CD8-positive, alpha-beta memory T cell (primary cell): ENCODE measurements at regions not wholly inside any gene's neighbourhood (a gene's known extent, or its start where the extent isn't known, plus 50 kb on each side); places are given as distances from the start of the nearest gene placed in this dataset.

Experiments
- CTCF ChIA-PET: fragments of 350-600 bp; sonication (Branson Sonifier 250); formaldehyde crosslinking; loops from one replicate; lab custom pipeline; 2021; ENCODE audit warnings: antibody characterized with exemption; lab: Charles Lee
- POLR2A ChIA-PET: fragments of 350-600 bp; sonication (Branson Sonifier 250); formaldehyde crosslinking; loops from one replicate; lab custom pipeline; 2021; ENCODE audit warnings: antibody characterized with exemption; lab: Charles Lee
- DNase-seq, 5 donors: peaks; one replicate each; pipeline versions ENCODE4 v3.0.0 to v3.0.0-alpha.2; 2020 to 2022; ENCODE audit warnings: mixed read lengths in 1 of 5
- H3K27ac ChIP-seq: one replicate; pipeline ENCODE4 v1.7.0; 2013; ENCODE audit warnings: low read depth, mild to moderate bottlenecking, low read length, moderate library complexity
- H3K27me3 ChIP-seq: 2 replicates; pipeline ENCODE4 v1.7.0; 2013; ENCODE audit warnings: low read length, mild to moderate bottlenecking; ENCODE audit not compliant: insufficient read depth, poor library complexity, severe bottlenecking
- H3K36me3 ChIP-seq: 2 replicates; pipeline ENCODE4 v1.7.0; 2013; ENCODE audit warnings: mild to moderate bottlenecking, low read length, moderate library complexity; ENCODE audit not compliant: insufficient read depth
- H3K4me1 ChIP-seq: 2 replicates; pipeline ENCODE4 v1.7.0; 2013; ENCODE audit warnings: mild to moderate bottlenecking, low read length, moderate library complexity; ENCODE audit not compliant: insufficient read depth
- H3K4me3 ChIP-seq: 2 replicates; pipeline ENCODE4 v1.7.0; 2013; ENCODE audit warnings: mild to moderate bottlenecking, low read length
- H3K9me3 ChIP-seq: 2 replicates; pipeline ENCODE4 v1.7.0; 2013; ENCODE audit warnings: mild to moderate bottlenecking, low read length
- H3K27ac Mint-ChIP-seq, 8 donors: one replicate each; pipeline ENCODE4 v1.8.0; 2020 to 2021; ENCODE audit warnings: mixed read lengths in 8 of 8, mild to moderate bottlenecking in 6 of 8, inconsistent platforms in 3 of 8, moderate library complexity in 3 of 8
- H3K27me3 Mint-ChIP-seq, 2 donors: one replicate each; pipeline ENCODE4 v1.8.0; 2020 to 2021; ENCODE audit warnings: mixed read lengths in 2 of 2, mild to moderate bottlenecking in 1 of 2, moderate library complexity in 1 of 2
- H3K36me3 Mint-ChIP-seq, 3 donors: one replicate each; pipeline ENCODE4 v1.8.0; 2020 to 2021; ENCODE audit warnings: mixed read lengths in 3 of 3, inconsistent platforms in 1 of 3, mild to moderate bottlenecking in 1 of 3
- H3K4me1 Mint-ChIP-seq, 3 donors: one replicate each; pipeline ENCODE4 v1.8.0; 2020 to 2021; ENCODE audit warnings: mixed read lengths in 3 of 3, inconsistent platforms in 1 of 3, mild to moderate bottlenecking in 1 of 3
- H3K4me3 Mint-ChIP-seq, 7 donors: one replicate each; pipeline ENCODE4 v1.8.0; 2020 to 2021; ENCODE audit warnings: mixed read lengths in 7 of 7, mild to moderate bottlenecking in 6 of 7, moderate library complexity in 4 of 7, inconsistent platforms in 2 of 7
- H3K9me3 Mint-ChIP-seq, 5 donors: one replicate each; pipeline ENCODE4 v1.8.0; 2020 to 2022; ENCODE audit warnings: mixed read lengths in 5 of 5, mild to moderate bottlenecking in 3 of 5, moderate library complexity in 2 of 5, inconsistent platforms in 1 of 5

GRCh38 chr6:27096834-27097511 is 150.5 kb upstream of the PRSS16 start:
- H3K9me3 Mint-ChIP-seq = peaks cover 0 to 12% (median 7%) of the 10 kb centered on the region in 5 donors
- Histone ChIP-seq H3K4me3 (peak overlapping the region; percentile 50), H3K4me1 (peaks cover 12% of the 10 kb centered on the region), H3K36me3 (no peaks in the 10 kb centered on the region), H3K27me3 (peaks cover 22% of the 10 kb centered on the region), H3K27ac (no peak overlapping the region), H3K9me3 (no peaks in the 10 kb centered on the region)
- ChIA-PET CTCF (no interaction called here), POLR2A (no interaction called here)
- peaks cover 53 to 64% of the 10 kb centered on the region in 2 donors for H3K27me3 Mint-ChIP-seq
- H3K4me1 Mint-ChIP-seq = peaks cover 12 to 19% (median 17%) of the 10 kb centered on the region in 3 donors
- H3K4me3 Mint-ChIP-seq = peak overlapping the region in 6 of 7 donors; percentile 68 to 82 (median 76)
- H3K27ac Mint-ChIP-seq = peak overlapping the region in 2 of 8 donors; percentile 3 to 47
- H3K36me3 Mint-ChIP-seq = no peaks in the 10 kb centered on the region
- DNase-seq = peak in 2 of 5 donors; percentile 1 to 2

- CTCF ChIA-PET = no interaction called here
- H3K27ac ChIP-seq = no peak overlapping the region
- Mint-ChIP-seq H3K27me3 (peaks cover 40 to 61% of the 10 kb centered on the region in 2 donors), H3K36me3 (no peaks in the 10 kb centered on the region), H3K4me3 (no peak overlapping the region), H3K4me1 (peaks cover 10 to 16% (median 15%) of the 10 kb centered on the region in 3 donors), H3K9me3 (peaks cover 0 to 9% (median 6%) of the 10 kb centered on the region in 5 donors), H3K27ac (no peak overlapping the region)
- POLR2A ChIA-PET = no interaction called here
- H3K4me1 ChIP-seq = peaks cover 12% of the 10 kb centered on the region
- DNase-seq = no peak
- no peak overlapping the region for H3K4me3 ChIP-seq
- no peaks in the 10 kb centered on the region for H3K9me3 ChIP-seq
- no peaks in the 10 kb centered on the region for H3K36me3 ChIP-seq
- H3K27me3 ChIP-seq = peaks cover 16% of the 10 kb centered on the region
Observed at GRCh38 chr6:27098956-27099355, 148.5 kb upstream of the PRSS16 start.

- Mint-ChIP-seq H3K27ac (no peak overlapping the region), H3K27me3 (peaks cover 28 to 49% of the 10 kb centered on the region in 2 donors), H3K9me3 (peaks cover 0 to 9% (median 5%) of the 10 kb centered on the region in 5 donors), H3K4me3 (no peak overlapping the region), H3K36me3 (no peaks in the 10 kb centered on the region), H3K4me1 (peaks cover 10 to 16% (median 15%) of the 10 kb centered on the region in 3 donors)
- no peaks in the 10 kb centered on the region for H3K36me3 ChIP-seq
- POLR2A ChIA-PET = no interaction called here
- DNase-seq = no peak
- peaks cover 15% of the 10 kb centered on the region for H3K27me3 ChIP-seq
- no peak overlapping the region for H3K27ac ChIP-seq
- CTCF ChIA-PET = no interaction called here
- H3K4me3 ChIP-seq = no peak overlapping the region
- H3K4me1 ChIP-seq = peaks cover 12% of the 10 kb centered on the region
- H3K9me3 ChIP-seq = no peaks in the 10 kb centered on the region
Observed at GRCh38 chr6:27100921-27101320, 146.6 kb upstream of the PRSS16 start.

GRCh38 chr6:27101824-27102223 is 145.7 kb upstream of the PRSS16 start:
- H3K27ac Mint-ChIP-seq = no peak overlapping the region
- CTCF ChIA-PET = interaction anchor here (1.1 kb wide), 1 partner anchor 14 kb away, joined by 3 read pairs; no protein-coding TSS in a partner anchor
- Histone ChIP-seq H3K27ac (no peak overlapping the region), H3K9me3 (no peaks in the 10 kb centered on the region), H3K27me3 (peaks cover 13% of the 10 kb centered on the region), H3K36me3 (no peaks in the 10 kb centered on the region), H3K4me3 (no peak overlapping the region), H3K4me1 (peaks cover 7% of the 10 kb centered on the region)
- H3K4me1 Mint-ChIP-seq = peaks cover 4 to 9% (median 8%) of the 10 kb centered on the region in 3 donors
- H3K36me3 Mint-ChIP-seq = peaks cover 0 to 4% (median 0%) of the 10 kb centered on the region in 3 donors
- POLR2A ChIA-PET = interaction anchor here (0.6 kb wide), 1 partner anchor 442 kb away, joined by 3 read pairs; no protein-coding TSS in a partner anchor
- peaks cover 0 to 9% (median 5%) of the 10 kb centered on the region in 5 donors for H3K9me3 Mint-ChIP-seq
- no peak overlapping the region for H3K4me3 Mint-ChIP-seq
- no peak for DNase-seq
- peaks cover 21 to 47% of the 10 kb centered on the region in 2 donors for H3K27me3 Mint-ChIP-seq

- POLR2A ChIA-PET = no interaction called here
- H3K9me3 Mint-ChIP-seq = no peaks in the 10 kb centered on the region
Observed at GRCh38 chr6:27106382-27106781, 141.1 kb upstream of the PRSS16 start.

GRCh38 chr6:27111743-27112142 is 135.8 kb upstream of the PRSS16 start:
- Mint-ChIP-seq H3K36me3 (peaks cover 0 to 5% (median 3%) of the 10 kb centered on the region in 3 donors), H3K27me3 (peaks cover 13 to 64% of the 10 kb centered on the region in 2 donors), H3K27ac (no peak overlapping the region), H3K4me1 (no peaks in the 10 kb centered on the region), H3K4me3 (no peak overlapping the region), H3K9me3 (peaks cover 4 to 8% (median 5%) of the 10 kb centered on the region in 5 donors)
- Histone ChIP-seq H3K36me3 (no peaks in the 10 kb centered on the region), H3K9me3 (no peaks in the 10 kb centered on the region), H3K4me1 (no peaks in the 10 kb centered on the region), H3K27me3 (no peaks in the 10 kb centered on the region), H3K27ac (no peak overlapping the region), H3K4me3 (no peak overlapping the region)
- ChIA-PET CTCF (interaction anchor here (0.6 kb wide), 1 partner anchor 22 kb away, joined by 3 read pairs; no protein-coding TSS in a partner anchor), POLR2A (interaction anchor here (0.7 kb wide), 1 partner anchor 49 kb away, joined by 3 read pairs; no protein-coding TSS in a partner anchor)
- DNase-seq = no peak

More at GRCh38 chr6:27106382-27106781, 141.1 kb upstream of the PRSS16 start:
- Histone ChIP-seq H3K4me3 (no peak overlapping the region), H3K27ac (no peak overlapping the region), H3K4me1 (no peaks in the 10 kb centered on the region), H3K36me3 (no peaks in the 10 kb centered on the region), H3K9me3 (no peaks in the 10 kb centered on the region), H3K27me3 (peaks cover 5% of the 10 kb centered on the region)
- Mint-ChIP-seq H3K27me3 (peaks cover 12 to 61% of the 10 kb centered on the region in 2 donors), H3K4me3 (no peak overlapping the region), H3K4me1 (no peaks in the 10 kb centered on the region), H3K27ac (no peak overlapping the region), H3K36me3 (peaks cover 0 to 4% (median 0%) of the 10 kb centered on the region in 3 donors)
- CTCF ChIA-PET = no interaction called here
- no peak for DNase-seq

GRCh38 chr6:27112974-27113373 is 134.5 kb upstream of the PRSS16 start:
- Histone ChIP-seq H3K9me3 (no peaks in the 10 kb centered on the region), H3K27me3 (no peaks in the 10 kb centered on the region), H3K4me3 (no peak overlapping the region), H3K4me1 (no peaks in the 10 kb centered on the region), H3K36me3 (no peaks in the 10 kb centered on the region), H3K27ac (no peak overlapping the region)
- Mint-ChIP-seq H3K27me3 (peaks cover 9 to 59% of the 10 kb centered on the region in 2 donors), H3K27ac (no peak overlapping the region), H3K4me3 (no peak overlapping the region), H3K4me1 (no peaks in the 10 kb centered on the region), H3K36me3 (peaks cover 0 to 5% (median 3%) of the 10 kb centered on the region in 3 donors), H3K9me3 (peaks cover 4 to 8% (median 5%) of the 10 kb centered on the region in 5 donors)
- ChIA-PET CTCF (no interaction called here), POLR2A (no interaction called here)
- no peak for DNase-seq

- Mint-ChIP-seq H3K27ac (no peak overlapping the region), H3K9me3 (no peaks in the 10 kb centered on the region), H3K36me3 (peaks cover 0 to 1% (median 0%) of the 10 kb centered on the region in 3 donors), H3K4me3 (no peak overlapping the region), H3K27me3 (peaks cover 1 to 11% of the 10 kb centered on the region in 2 donors), H3K4me1 (peaks cover 6 to 9% (median 9%) of the 10 kb centered on the region in 3 donors)
- no peak overlapping the region for H3K4me3 ChIP-seq
- ChIA-PET POLR2A (no interaction called here), CTCF (interaction anchor here (1.3 kb wide), 1 partner anchor 41 kb away, joined by 3 read pairs; no protein-coding TSS in a partner anchor)
- no peak overlapping the region for H3K27ac ChIP-seq
- no peaks in the 10 kb centered on the region for H3K27me3 ChIP-seq
- peaks cover 3% of the 10 kb centered on the region for H3K4me1 ChIP-seq
- no peaks in the 10 kb centered on the region for H3K9me3 ChIP-seq
- no peak for DNase-seq
- no peaks in the 10 kb centered on the region for H3K36me3 ChIP-seq
Observed at GRCh38 chr6:27119329-27119728, 128.2 kb upstream of the PRSS16 start.
